Fibroblast of mammary gland (primary cell): ENCODE measurements at regions not wholly inside any gene's neighbourhood (a gene's known extent, or its start where the extent isn't known, plus 50 kb on each side); places are given as distances from the start of the nearest gene placed in this dataset.
"Not testable (repeated sequence)": the region's sequence is repeated elsewhere in the genome, so short reads cannot be mapped to it uniquely, and the experiment has no call there.

ENCODE experiments used
- DNase-seq: peaks from one replicate; pipeline ENCODE4 v3.0.0-alpha.2; 2010; ENCODE audit warnings: low read depth
- H3K4me3 ChIP-seq: 2 replicates; pipeline ENCODE4 v1.5.1; 2011; ENCODE audit warnings: low read depth, mild to moderate bottlenecking, low read length, moderate library complexity; ENCODE audit not compliant: control insufficient read depth

GRCh38 chr1:146369940-146370339 lies 141.1 kb upstream of the NOTCH2NLA start:
- peak overlapping the region; percentile 30 for H3K4me3 ChIP-seq
- DNase-seq, result peak; percentile 75

GRCh38 chr1:146355373-146355772 lies 126.6 kb upstream of the NOTCH2NLA start:
- not testable (repeated sequence) for H3K4me3 ChIP-seq, DNase-seq

- not testable (repeated sequence) for DNase-seq, H3K4me3 ChIP-seq
These were observed 98.0 kb upstream of the NOTCH2NLA start for GRCh38 chr1:146326863-146327262.

- DNase-seq, H3K4me3 ChIP-seq: not testable (repeated sequence)
These were observed 95.6 kb upstream of the NOTCH2NLA start for GRCh38 chr1:146324463-146324862.

- DNase-seq, H3K4me3 ChIP-seq: not testable (repeated sequence)
These were observed 94.5 kb upstream of the NOTCH2NLA start for GRCh38 chr1:146323302-146323701.

- not testable (repeated sequence) for DNase-seq, H3K4me3 ChIP-seq
These were observed 94.1 kb upstream of the NOTCH2NLA start for GRCh38 chr1:146322893-146323292.

- not testable (repeated sequence) for DNase-seq
These were observed 89.9 kb upstream of the NOTCH2NLA start for GRCh38 chr1:146318715-146319114.

GRCh38 chr1:146317785-146318184 lies 89.0 kb upstream of the NOTCH2NLA start:
- DNase-seq, H3K4me3 ChIP-seq: not testable (repeated sequence)

More at GRCh38 chr1:146318715-146319114, 89.9 kb upstream of the NOTCH2NLA start:
- not testable (repeated sequence) for H3K4me3 ChIP-seq

- H3K4me3 ChIP-seq, DNase-seq: not testable (repeated sequence)
These were observed 85.8 kb upstream of the NOTCH2NLA start for GRCh38 chr1:146314449-146315246.

- DNase-seq, H3K4me3 ChIP-seq: not testable (repeated sequence)
These were observed 81.8 kb upstream of the NOTCH2NLA start for GRCh38 chr1:146310579-146310978.

GRCh38 chr1:146309427-146309826 lies 80.6 kb upstream of the NOTCH2NLA start:
- not testable (repeated sequence) for DNase-seq, H3K4me3 ChIP-seq

- H3K4me3 ChIP-seq, DNase-seq: not testable (repeated sequence)
These were observed 80.1 kb upstream of the NOTCH2NLA start for GRCh38 chr1:146308892-146309291.

- not testable (repeated sequence) for H3K4me3 ChIP-seq, DNase-seq
These were observed 79.3 kb upstream of the NOTCH2NLA start for GRCh38 chr1:146308152-146308551.

GRCh38 chr1:146307632-146308031 lies 78.8 kb upstream of the NOTCH2NLA start:
- DNase-seq, H3K4me3 ChIP-seq: not testable (repeated sequence)

GRCh38 chr1:146306651-146307050 lies 77.8 kb upstream of the NOTCH2NLA start:
- not testable (repeated sequence) for H3K4me3 ChIP-seq, DNase-seq

GRCh38 chr1:146305442-146305841 lies 76.6 kb upstream of the NOTCH2NLA start:
- DNase-seq, H3K4me3 ChIP-seq: not testable (repeated sequence)

- not testable (repeated sequence) for DNase-seq, H3K4me3 ChIP-seq
These were observed 69.7 kb upstream of the NOTCH2NLA start for GRCh38 chr1:146298575-146298897.

- not testable (repeated sequence) for H3K4me3 ChIP-seq, DNase-seq
These were observed 69.2 kb upstream of the NOTCH2NLA start for GRCh38 chr1:146297781-146298574.
